HG02840 (cell line): ENCODE measurements at regions not wholly inside any gene's neighbourhood (a gene's known extent, or its start where the extent isn't known, plus 50 kb on each side); places are given as distances from the start of the nearest gene placed in this dataset.
"Not testable (repeated sequence)": the region's sequence is repeated elsewhere in the genome, so short reads cannot be mapped to it uniquely, and the experiment has no call there.

Experiments used
- ATAC-seq: cut with Tn5 transposase; IDR thresholded peaks from one replicate; pipeline ENCODE4 v1.9.1; 2021; ENCODE audit warnings: mild to moderate bottlenecking, moderate library complexity, moderate number of reproducible peaks; ENCODE audit not compliant: unreplicated experiment, low FRiP score

DNA sequence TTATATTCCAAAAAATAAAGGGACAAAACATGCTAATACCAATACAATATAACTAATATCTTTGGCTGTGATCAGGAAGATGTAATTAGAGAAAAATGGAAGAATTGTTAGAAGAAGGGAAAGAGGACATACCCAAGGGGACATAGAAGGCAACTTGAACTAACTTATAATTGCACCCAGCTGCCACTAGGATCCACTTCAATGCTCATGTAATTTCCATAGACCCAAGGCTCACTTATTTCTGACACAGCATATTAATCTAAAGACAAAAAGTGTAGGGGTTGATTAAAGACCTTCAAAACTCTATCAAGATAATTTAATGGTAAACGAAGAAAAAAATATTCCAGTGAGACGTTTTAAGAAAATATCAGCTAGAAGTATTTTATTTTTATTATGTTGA is 396.0 kb upstream of the ADGRB3 start:
- ATAC-seq = no peak

DNA sequence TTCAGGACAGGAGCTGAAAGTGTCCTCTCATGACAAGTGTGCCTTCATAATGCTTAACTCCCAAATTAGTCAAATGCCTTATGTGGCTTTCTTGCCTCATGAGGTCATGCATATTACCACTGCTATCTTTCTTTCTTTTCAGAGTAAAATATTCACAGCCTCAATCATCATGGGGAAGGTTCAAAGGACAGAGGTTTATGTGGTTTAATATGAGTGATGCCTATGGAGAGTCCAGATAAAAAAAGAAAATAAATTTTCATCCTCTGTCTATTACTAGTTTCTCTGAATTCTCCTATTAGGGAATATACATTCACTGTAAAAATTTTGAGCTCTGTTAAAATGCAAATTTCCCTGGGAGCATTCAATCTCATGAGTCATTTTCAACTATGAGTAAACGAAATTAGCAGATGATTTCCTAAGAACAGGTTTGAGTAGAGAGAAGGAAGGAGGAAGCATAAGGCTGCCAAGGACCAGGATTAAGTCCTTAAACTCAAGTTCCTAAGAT is 396.9 kb upstream of the ADGRB3 start:
- no peak for ATAC-seq

DNA sequence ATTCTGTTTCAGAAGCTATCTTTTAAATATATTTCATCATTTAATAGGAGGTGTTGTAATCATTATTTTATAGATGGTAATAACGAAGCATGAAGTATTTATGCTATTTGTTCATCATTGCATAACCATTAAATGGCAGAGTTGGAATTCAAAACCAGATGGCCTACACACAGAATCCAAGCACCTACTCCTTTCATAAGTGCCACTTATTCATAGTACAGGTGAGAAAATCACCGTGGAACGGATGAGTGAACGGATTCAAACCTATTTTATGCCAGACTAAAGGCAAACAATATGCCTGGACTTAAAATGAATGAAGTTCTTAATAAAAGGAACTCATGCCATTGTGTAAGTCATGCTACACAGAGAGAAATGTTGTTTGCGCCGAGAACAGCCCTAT is 397.9 kb upstream of the ADGRB3 start:
- no peak for ATAC-seq

DNA sequence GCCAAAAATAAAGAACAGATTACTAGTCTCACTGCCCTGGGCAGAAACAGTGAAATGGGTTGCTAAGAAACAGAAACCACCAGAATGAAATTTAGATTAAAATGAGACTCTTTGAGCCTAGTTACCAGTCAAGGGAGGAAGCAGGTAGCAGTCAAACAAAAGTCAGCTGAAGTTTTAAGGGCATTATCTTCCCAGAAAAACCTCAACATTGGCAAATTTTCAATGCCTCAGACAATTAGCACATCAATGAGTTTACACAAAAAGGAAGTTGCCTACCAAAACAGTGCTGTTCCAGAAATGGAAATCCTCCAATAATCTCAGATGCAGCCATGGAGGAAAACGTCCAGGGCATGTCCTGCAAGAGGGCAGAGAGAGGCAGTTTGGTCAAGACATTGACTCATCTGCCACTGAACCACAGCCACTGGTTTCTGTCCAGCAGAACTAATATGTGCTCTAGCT is 399.7 kb upstream of the ADGRB3 start:
- no peak for ATAC-seq

DNA sequence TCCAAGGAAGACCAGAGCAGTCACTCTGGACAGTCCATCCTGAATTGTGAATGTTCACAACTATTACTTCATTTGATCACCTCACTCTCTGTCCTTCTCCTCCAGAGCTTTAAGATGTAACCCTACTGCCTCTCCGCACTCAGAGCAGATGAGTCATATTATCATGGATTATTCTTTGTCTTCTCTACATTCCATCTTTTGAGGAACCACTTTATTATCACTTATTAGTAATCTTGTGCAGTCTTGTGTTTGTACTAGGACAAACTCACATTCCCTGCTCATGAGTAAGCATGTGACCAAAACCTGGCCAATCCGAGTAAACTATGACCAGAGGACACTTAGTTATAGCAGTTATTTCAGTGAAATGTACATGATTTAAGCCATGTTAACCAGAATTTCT is 401.5 kb upstream of the ADGRB3 start:
- ATAC-seq = no peak

DNA sequence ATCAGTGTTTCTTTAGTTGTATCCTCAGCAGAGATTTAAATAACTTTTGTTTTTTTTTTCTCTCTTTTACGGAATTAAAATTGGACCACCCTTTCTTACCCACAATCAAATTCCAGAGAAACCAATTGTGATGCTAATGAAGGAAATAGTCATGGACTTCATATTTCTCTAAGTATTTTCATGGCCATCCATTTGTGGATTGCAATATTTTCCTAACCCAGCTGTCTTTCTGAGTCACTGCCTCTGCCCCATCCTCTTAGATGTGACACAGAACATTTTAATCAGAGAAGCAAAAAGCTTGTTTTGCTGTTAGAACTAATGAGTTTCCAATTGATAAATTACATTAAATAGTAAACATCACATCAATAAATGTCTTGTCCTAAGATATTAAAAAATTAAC is 405.5 kb upstream of the ADGRB3 start:
- no peak for ATAC-seq

DNA sequence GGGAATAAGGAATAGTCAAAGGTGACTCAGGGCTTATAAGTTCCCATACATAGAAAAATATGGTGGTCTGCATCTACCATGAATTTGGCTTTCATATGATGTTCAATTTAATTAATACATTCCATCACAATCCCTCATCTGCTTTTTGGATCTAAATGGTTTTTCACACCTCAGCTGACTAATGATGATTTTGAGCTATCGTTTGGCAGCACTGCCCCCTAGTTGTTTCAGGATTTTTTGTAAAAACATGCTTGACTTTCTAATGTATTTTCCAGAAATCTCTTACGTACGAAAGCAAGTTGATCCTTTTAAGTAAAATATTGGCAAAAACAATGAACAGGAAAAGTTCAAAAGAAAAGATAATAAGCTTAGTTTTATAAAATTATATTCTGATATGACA is 408.6 kb upstream of the ADGRB3 start:
- no peak for ATAC-seq

DNA sequence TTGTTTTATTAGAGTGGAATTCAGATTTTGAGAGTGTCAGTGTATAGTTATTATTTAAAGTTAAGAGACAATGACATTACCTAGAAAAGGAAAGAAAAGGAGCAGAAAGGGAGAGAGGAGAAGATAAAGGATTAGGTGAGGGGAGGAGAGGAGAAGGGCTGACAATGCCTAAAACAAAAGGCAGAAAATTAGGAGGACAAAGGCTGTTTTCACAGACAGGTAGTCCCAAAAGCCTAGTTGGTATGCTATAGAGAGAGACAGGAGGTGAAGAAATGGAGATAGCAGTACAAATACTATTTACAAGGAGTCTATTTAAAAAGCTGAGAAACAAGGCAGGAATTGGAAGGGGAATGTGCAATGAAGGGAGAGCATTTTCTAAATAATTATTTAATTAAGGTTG is 409.4 kb upstream of the ADGRB3 start:
- ATAC-seq = no peak

DNA sequence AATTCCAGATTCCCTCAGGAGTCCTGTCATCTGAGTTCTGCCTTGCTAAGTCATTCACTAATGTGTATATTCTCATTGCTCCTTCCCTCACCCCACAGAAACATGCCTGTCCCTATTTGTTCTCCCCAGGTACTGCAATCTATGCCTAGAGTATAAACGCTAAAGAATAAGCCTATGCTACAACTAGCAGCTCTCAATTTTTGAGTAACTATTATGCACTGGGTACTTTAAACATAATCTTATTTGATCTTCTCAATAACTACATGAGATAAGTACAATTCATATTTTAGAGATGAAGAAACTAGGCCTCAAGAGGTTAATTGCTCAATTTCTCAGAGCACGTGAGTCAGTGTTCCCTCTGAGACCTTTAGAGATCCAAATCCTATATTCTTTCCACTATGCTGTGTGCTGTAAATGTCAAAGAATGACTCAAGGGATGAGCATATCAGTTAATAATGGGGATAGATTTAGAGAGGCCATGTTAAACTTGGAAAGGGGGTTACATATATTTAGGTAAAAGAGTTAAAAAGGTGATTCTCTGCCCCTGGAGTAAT is 423.8 kb upstream of the ADGRB3 start:
- no peak for ATAC-seq

DNA sequence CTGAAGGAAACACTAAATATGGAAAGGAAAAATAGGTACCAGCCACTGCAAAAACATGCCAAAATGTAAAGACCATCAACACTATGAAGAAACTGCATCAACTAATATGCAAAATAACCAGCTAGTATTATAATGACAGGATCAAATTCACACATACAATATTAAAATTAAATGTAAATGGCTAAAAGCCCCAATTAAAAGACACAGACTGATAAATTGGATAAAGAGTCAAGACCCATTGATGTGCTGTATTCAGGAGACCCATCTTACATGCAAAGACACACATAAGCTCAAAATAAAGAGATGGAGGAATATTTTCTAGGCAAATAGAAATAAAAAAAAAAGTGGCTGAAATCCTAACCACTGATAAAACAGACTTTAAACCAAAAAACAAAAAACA is 427.5 kb upstream of the ADGRB3 start:
- ATAC-seq = not testable (repeated sequence)

DNA sequence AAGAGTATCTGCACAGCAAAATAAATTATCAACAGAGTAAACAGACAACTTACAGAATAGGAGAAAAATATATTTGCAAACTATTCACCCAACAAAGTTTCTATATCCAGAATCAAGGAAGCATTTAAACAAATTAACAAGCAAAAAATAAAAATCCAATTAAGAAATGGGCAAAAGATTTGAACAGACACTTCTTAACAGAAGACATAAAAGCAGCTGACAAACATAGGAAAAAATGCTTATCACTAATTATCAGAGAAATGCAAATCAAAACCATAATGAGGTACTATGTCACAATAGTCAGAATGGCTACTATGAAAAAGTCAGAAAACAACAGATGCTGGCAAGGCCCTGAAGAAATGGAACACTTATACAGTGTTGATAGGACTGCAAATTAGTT is 434.2 kb upstream of the ADGRB3 start:
- ATAC-seq = no peak

DNA sequence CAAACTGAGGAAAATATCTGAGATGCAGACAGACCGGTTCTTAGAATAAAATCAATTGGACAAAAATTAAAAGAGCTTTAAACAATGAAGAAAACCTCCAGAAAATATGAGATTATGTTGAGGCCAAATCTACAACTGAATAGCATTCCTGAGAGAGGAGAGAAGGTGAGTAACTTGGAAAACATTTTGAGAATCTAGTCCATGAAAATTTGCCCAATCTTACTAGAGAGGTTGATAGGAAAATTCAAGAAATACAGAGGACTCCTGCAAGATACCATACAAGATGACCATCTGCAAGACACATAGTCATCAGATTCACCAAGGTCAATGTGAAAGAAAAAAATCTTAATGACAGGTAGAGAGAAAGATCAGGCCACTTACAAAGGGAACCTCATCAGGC is 437.7 kb upstream of the ADGRB3 start:
- no peak for ATAC-seq

DNA sequence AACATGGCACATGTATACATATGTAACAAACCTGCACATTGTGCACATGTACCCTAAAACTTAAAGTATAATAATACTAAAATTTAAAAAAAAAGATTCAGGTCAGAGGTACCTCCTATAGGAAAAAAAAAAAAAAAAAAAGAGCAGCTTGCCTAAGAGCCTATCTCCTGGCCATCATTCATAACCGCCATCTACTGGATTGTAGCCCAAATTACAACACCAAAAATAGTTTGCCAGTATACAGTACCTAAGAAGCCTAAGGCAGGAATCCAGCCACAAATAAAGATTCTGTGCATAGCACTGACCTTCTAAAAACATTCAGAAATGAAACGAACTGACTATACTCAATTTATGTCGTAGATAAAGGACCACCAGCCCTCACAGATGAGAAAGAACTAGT is 438.4 kb upstream of the ADGRB3 start:
- no peak for ATAC-seq

DNA sequence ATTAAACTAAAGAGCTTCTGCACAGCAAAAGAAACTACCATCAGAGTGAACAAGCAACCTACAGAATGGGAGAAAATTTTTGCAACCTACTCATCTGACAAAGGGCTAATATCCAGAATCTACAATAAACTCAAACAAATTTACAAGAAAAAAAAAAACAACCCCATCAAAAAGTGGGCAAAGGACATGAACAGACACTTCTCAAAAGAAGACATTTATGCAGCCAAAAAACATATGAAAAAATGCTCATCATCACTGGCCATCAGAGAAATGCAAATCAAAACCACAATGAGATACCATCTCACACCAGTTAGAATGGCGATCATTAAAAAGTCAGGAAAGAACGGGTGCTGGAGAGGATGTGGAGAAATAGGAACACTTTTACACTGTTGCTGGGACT is 439.3 kb upstream of the ADGRB3 start:
- not testable (repeated sequence) for ATAC-seq

DNA sequence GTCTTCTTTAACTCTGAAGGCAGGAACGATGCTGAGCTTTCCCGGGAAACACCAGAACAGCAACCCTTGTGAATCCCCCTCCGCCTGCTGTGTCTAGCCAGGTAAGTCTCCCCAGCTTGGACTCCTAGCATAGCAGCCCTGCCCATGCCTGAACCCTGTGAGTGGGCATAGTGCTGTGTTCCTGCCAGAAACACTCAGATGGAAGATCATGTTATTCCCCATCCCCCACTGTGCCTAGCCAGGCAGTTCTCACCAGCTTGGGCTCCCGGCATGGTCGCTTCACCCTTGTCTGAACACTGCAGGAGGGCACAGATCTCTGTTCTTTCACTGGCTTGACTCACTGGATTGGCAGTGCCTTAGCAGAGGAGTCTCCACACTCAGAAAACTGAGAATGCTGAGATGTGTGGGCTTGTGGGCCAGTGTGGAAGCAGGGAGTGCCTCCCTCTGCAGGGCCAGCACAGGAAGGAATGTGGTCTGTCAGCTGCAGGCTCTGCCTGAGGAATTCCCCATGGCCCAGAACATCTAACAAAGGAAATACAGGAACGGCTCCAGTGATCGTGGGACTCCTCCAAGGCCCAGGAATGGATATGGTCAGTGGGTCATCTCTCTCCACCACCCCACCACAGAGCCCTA is 440.1 kb upstream of the ADGRB3 start:
- ATAC-seq = no peak

DNA sequence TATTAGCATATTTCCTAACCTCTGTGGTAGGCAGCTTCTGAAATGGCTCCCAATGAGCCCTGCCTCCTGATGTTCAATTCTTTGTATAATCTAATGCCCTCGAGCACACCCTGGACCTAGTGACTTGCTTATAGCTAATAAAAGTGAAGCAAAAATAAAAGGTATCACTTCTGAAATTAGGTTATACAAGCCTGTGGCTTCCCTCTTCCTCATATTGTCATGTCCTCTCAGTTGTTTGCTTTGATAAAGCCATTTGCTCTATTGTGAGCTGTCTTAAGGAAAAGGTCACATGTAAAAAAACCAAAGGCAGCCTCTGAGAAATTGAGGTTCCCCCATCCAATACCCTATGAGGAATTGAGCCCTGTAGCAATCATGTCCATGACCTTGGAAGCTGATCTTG is 442.1 kb upstream of the ADGRB3 start:
- no peak for ATAC-seq

DNA sequence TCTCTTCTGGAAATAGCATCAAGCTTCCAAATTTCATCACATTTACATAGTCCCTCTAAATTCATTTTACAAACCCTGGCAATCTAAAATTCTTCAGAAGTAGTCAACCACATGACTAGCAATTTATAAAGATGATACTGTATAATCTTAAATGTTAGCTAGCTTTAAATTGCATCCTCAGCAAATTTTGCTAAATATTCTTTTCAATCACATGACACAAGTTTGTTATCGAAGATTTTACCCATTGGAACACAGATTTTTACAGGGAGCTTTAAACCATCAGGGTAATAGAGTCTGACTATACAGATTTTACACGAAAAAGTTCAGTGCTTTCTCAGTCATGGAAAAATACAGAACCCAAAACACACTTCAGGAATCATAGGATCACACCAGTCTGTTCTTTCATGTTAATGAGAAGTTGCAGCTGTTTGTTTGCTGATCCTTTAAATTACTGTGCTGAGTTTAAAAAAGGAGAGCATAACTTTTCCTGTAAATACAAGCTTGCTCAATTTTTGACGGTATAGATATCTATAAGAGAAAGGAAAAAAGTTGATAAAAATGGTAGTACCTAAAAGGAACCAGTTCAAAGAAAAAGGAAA is 445.8 kb upstream of the ADGRB3 start:
- no peak for ATAC-seq

DNA sequence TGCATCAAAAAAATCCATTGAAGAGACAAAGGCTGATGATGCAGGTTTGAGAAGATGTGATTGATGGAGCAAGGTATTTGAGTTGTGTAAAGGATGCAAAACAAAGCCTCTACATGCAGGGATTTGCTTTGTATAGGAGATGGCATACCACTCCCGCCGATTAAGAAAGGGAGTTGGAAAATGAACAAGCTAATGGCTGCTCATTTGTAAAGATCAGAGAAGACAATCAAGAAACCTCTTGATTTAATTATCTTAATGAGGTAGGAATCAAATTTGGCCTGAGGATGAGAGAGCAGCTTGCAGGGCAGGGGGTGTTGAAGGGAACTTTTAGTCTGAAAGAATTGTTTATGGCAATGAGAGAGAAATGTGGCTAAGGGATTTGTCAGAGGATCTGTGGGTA is 448.2 kb upstream of the ADGRB3 start:
- ATAC-seq = no peak

DNA sequence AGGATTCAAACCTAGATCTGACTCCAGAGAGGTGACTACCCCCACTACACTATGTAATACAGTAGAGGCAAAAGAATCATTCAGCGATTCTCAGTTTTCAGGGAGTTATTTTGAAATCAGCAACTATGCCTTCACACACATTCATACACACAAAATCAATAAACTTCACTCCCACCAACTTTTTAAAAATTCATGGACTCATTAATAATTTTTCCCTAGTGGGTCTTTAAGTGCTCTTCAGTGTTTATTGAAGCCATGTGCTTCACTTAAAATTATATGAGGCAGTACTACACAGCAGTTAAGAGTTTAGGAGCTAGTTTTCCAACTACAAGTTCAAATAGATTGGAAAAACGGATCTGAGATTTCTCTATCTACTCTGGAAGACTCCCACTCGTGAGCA is 452.7 kb upstream of the ADGRB3 start:
- ATAC-seq = no peak

DNA sequence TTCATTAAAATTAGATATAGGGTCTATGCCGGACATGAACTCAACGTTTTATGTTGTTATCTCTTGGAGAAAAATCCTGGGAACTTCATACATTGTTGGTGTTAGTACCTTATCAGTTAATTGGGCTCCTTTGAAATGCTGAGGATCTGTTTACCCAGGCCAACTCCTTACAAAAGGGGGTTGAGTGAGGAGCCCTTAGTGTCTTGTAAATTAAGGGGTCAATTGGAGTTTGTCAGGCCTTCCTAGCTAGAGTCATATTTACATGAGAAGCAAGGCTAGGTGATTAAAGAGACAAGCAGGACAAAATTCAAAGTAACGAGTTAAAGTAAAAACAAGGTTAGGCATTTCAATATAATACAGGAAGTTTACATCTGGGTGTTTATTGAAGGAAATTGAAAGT is 454.1 kb upstream of the ADGRB3 start:
- ATAC-seq = not testable (repeated sequence)

DNA sequence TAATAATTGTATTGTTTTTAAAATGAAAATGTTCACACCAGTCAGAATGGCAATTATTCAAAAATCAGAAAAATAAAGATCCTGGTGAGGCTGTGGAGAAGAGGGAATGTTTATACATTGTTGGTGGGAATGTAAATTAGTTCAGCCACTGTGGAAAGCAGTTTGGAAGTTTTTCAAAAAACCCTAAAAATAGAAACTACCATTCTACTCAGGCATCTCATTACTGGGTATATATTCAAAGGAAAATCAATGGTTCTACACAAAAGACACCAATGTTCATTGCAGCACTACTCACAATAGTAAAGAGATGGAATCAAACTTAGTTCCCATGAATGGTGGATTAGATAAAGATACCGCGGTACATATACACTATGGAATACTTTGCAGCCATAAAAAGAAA is 461.5 kb upstream of the ADGRB3 start:
- no peak for ATAC-seq

DNA sequence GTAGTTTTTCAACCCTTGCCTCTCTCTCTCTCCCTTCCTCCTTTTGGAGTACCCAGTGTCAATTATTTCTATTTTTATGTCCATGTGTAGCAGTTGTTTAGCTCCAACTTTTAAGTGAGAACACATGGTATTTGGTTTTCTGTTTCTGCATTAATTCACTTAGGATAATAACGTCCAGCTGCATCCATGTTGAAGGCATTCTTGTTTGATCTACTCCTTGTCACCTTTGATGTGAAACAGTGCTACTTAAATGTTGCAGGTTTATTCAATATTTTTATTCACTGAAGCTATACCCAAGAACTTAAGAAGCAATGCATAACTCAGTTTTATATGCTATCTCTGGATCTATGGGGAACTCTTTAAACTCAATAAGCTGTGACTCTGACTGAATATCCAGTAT is 465.2 kb upstream of the ADGRB3 start:
- ATAC-seq = no peak
